H9 (cell line): ENCODE measurements at regions not wholly inside any gene's neighbourhood (a gene's known extent, or its start where the extent isn't known, plus 50 kb on each side); places are given as distances from the start of the nearest gene placed in this dataset.

ENCODE experiments used
- DNase-seq: peaks from one replicate; pipeline ENCODE4 v3.0.0-alpha.2; 2017
- H2AFZ ChIP-seq: one replicate; pipeline ENCODE4 v1.6.1; 2013; ENCODE audit warnings: mild to moderate bottlenecking, low read length, control low read depth, moderate library complexity
- H2AK5ac ChIP-seq: 2 replicates; pipeline ENCODE4 v1.6.1; 2013; ENCODE audit warnings: low read length, control low read depth, mixed read lengths; ENCODE audit not compliant: insufficient read length
- H2BK120ac ChIP-seq: one replicate; pipeline ENCODE4 v1.6.1; 2013; ENCODE audit warnings: low read depth, mild to moderate bottlenecking, low read length, control low read depth, inconsistent platforms; ENCODE audit not compliant: poor library complexity, severe bottlenecking
- H2BK12ac ChIP-seq: 2 replicates; pipeline ENCODE4 v1.6.1; 2013; ENCODE audit warnings: low read length, control low read depth, mixed read lengths, low read depth; ENCODE audit not compliant: insufficient read length
- H2BK15ac ChIP-seq: 2 replicates; pipeline ENCODE4 v1.6.1; 2013; ENCODE audit warnings: low read depth, low read length, control low read depth
- H2BK20ac ChIP-seq: one replicate; pipeline ENCODE4 v1.6.1; 2013; ENCODE audit warnings: low read depth, mild to moderate bottlenecking, low read length, control low read depth, inconsistent platforms; ENCODE audit not compliant: poor library complexity, severe bottlenecking
- H2BK5ac ChIP-seq: 2 replicates; pipeline ENCODE4 v1.6.1; 2013; ENCODE audit warnings: low read length, control low read depth, mixed read lengths; ENCODE audit not compliant: insufficient read length
- H3K14ac ChIP-seq: 2 replicates; pipeline ENCODE4 v1.6.1; 2013; ENCODE audit warnings: low read length, control low read depth; ENCODE audit not compliant: insufficient read depth
- H3K18ac ChIP-seq: 2 replicates; pipeline ENCODE4 v1.6.1; 2013; ENCODE audit warnings: low read depth, mild to moderate bottlenecking, mixed read lengths, low read length, control low read depth; ENCODE audit not compliant: insufficient read length
- H3K23ac ChIP-seq: 2 replicates; pipeline ENCODE4 v1.6.1; 2013; ENCODE audit warnings: low read length, control low read depth, mixed read lengths, low read depth; ENCODE audit not compliant: insufficient read length
- H3K23me2 ChIP-seq: 2 replicates; pipeline ENCODE4 v1.6.1; 2013; ENCODE audit warnings: low read depth, mild to moderate bottlenecking, mixed read lengths, low read length, control low read depth; ENCODE audit not compliant: insufficient read length, poor library complexity, severe bottlenecking
- H3K27ac ChIP-seq: 2 replicates; pipeline ENCODE4 v1.5.1; 2013; ENCODE audit warnings: low read length, control low read depth, mixed read lengths, low read depth; ENCODE audit not compliant: insufficient read length
- H3K27me3 ChIP-seq: 2 replicates; pipeline ENCODE4 v1.6.1; 2013; ENCODE audit warnings: low read length, control low read depth, inconsistent platforms; ENCODE audit not compliant: insufficient read depth
- H3K4ac ChIP-seq: 2 replicates; pipeline ENCODE4 v1.6.1; 2013; ENCODE audit warnings: low read depth, mild to moderate bottlenecking, control low read depth, inconsistent platforms, low read length, moderate library complexity
- H3K4me1 ChIP-seq: 2 replicates; pipeline ENCODE4 v1.6.1; 2013; ENCODE audit warnings: low read length, control low read depth, inconsistent platforms; ENCODE audit not compliant: insufficient read depth
- H3K4me2 ChIP-seq: 2 replicates; pipeline ENCODE4 v1.6.1; 2013; ENCODE audit warnings: low read length, control low read depth, mixed read lengths; ENCODE audit not compliant: insufficient read length, insufficient read depth
- H3K56ac ChIP-seq: 2 replicates; pipeline ENCODE4 v1.6.1; 2013; ENCODE audit warnings: low read depth, mild to moderate bottlenecking, mixed read lengths, low read length, control low read depth; ENCODE audit not compliant: insufficient read length
- H3K79me1 ChIP-seq: 2 replicates; pipeline ENCODE4 v1.6.1; 2013; ENCODE audit warnings: low read depth, mild to moderate bottlenecking, moderate library complexity, low read length, control low read depth, inconsistent platforms; ENCODE audit not compliant: insufficient read depth, poor library complexity, severe bottlenecking
- H3K79me2 ChIP-seq: 2 replicates; pipeline ENCODE4 v1.6.1; 2013; ENCODE audit warnings: low read length, control low read depth, inconsistent platforms; ENCODE audit not compliant: insufficient read depth
- H3K9ac ChIP-seq: 2 replicates; pipeline ENCODE4 v1.6.1; 2013; ENCODE audit warnings: low read length, control low read depth, mixed read lengths; ENCODE audit not compliant: insufficient read length; ENCODE audit errors: extremely low read depth
- H3K9me3 ChIP-seq: one replicate; pipeline ENCODE4 v1.6.1; 2013; ENCODE audit warnings: low read depth, low read length, inconsistent platforms; ENCODE audit not compliant: control insufficient read depth
- H3T11ph ChIP-seq: one replicate; pipeline ENCODE4 v1.6.1; 2013; ENCODE audit warnings: mild to moderate bottlenecking, low read length, control low read depth, inconsistent platforms
- H4K20me1 ChIP-seq: one replicate; pipeline ENCODE4 v1.6.1; 2013; ENCODE audit not compliant: control insufficient read depth, insufficient read length, insufficient read depth
- H4K5ac ChIP-seq: 2 replicates; pipeline ENCODE4 v1.6.1; 2013; ENCODE audit warnings: low read depth, mild to moderate bottlenecking, mixed read lengths, low read length, control low read depth; ENCODE audit not compliant: insufficient read length
- H4K8ac ChIP-seq: replicated peaks from 2 replicates; pipeline ENCODE4 v1.6.1; 2013; ENCODE audit warnings: low read length, control low read depth, mixed read lengths, low read depth; ENCODE audit not compliant: insufficient read length
- H4K91ac ChIP-seq: 2 replicates; pipeline ENCODE4 v1.6.1; 2013; ENCODE audit warnings: low read depth, mild to moderate bottlenecking, moderate library complexity, mixed read lengths, low read length, control low read depth; ENCODE audit not compliant: insufficient read length
- H3K27ac Mint-ChIP-seq, 3 experiments: 2 replicates in 2 of 3; 3 replicates in 1 of 3; pipeline ENCODE4 v1.8.0; 2020 to 2021; ENCODE audit warnings: mixed read lengths in 3 of 3, mild to moderate bottlenecking in 1 of 3, moderate library complexity in 1 of 3
- H3K27me3 Mint-ChIP-seq: 2 replicates; pipeline ENCODE4 v1.8.0; 2021; ENCODE audit warnings: low read depth, mild to moderate bottlenecking, moderate library complexity, mixed read lengths
- H3K36me3 Mint-ChIP-seq, 3 experiments: 2 replicates in 2 of 3; 3 replicates in 1 of 3; pipeline ENCODE4 v1.8.0; 2020 to 2021; ENCODE audit warnings: low read depth in 3 of 3, mixed read lengths in 3 of 3; ENCODE audit not compliant: insufficient read depth in 1 of 3
- H3K4me1 Mint-ChIP-seq, 2 experiments: 2 replicates each; pipeline ENCODE4 v1.8.0; 2020; ENCODE audit warnings: mixed read lengths in 2 of 2
- H3K4me3 Mint-ChIP-seq, 2 experiments: 2 replicates in 1 of 2; 3 replicates in 1 of 2; pipeline ENCODE4 v1.8.0; 2020 to 2021; ENCODE audit warnings: mild to moderate bottlenecking in 2 of 2, mixed read lengths in 2 of 2, moderate library complexity in 1 of 2
- H3K9me3 Mint-ChIP-seq, 2 experiments: 2 replicates in 1 of 2; 3 replicates in 1 of 2; pipeline ENCODE4 v1.8.0; 2020; ENCODE audit warnings: mild to moderate bottlenecking in 2 of 2, mixed read lengths in 2 of 2, moderate library complexity in 1 of 2
- TF ChIP-seq, protein P1 (sequence below): fragments of 200-600 bp; sonication (generic); conservative IDR thresholded peaks from 3 replicates; pipeline ENCODE4 v1.8.0; 2021; ENCODE audit warnings: antibody characterized with exemption, mild to moderate bottlenecking

DNA sequence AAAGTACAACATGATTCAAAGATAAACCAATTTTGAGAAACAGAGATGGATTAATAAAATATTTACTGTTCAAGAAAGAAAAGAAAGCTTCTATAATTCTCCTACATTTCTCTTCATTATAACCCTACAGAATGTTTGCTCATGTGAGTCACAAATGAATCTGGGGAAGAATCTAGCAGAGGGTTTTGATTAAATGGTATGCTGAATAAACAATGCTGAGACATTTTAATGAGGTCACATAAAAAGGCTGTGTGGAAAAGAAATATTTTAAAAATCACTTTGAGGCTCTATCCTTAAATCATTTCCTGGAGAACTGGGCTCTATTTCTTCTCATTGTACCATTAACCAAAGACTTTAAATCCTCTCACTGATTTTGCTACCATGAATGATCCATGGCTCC lies 727.7 kb downstream of the NTRK3 start:
- Histone ChIP-seq H3K79me1 (no peaks in the 10 kb centered on the region), H2BK5ac (no peak overlapping the region), H3K4me2 (no peak overlapping the region), H3K9ac (no peak overlapping the region), H2BK20ac (no peak overlapping the region), H4K8ac (no peak overlapping the region), H3K79me2 (no peaks in the 10 kb centered on the region), H2BK15ac (no peak overlapping the region), H3K23ac (no peak overlapping the region), H3K4ac (no peak overlapping the region), H3K23me2 (no peaks in the 10 kb centered on the region), H3T11ph (no peak overlapping the region), H2AFZ (no peak overlapping the region), H3K4me1 (no peaks in the 10 kb centered on the region), H2BK120ac (no peak overlapping the region), H3K27ac (no peak overlapping the region), H3K9me3 (no peaks in the 10 kb centered on the region), H4K20me1 (no peaks in the 10 kb centered on the region), H3K27me3 (no peaks in the 10 kb centered on the region), H2AK5ac (no peak overlapping the region), H3K14ac (no peak overlapping the region), H2BK12ac (no peak overlapping the region), H4K5ac (no peak overlapping the region), H4K91ac (no peak overlapping the region), H3K56ac (no peak overlapping the region), H3K18ac (no peak overlapping the region)
- no peak overlapping the region for H3K4me3 Mint-ChIP-seq
- peaks cover 0 to 8% of the 10 kb centered on the region in 2 experiments; a peak in 1 of 4 replicates for H3K4me1 Mint-ChIP-seq
- H3K36me3 Mint-ChIP-seq, result peaks cover 0 to 6% (median 5%) of the 10 kb centered on the region in 3 experiments; a peak in 4 of 7 replicates
- no peak for DNase-seq
- peaks cover 2% of the 10 kb centered on the region; the same call in 1 of the 2 replicates for H3K27me3 Mint-ChIP-seq
- TF ChIP-seq, protein P1, sequence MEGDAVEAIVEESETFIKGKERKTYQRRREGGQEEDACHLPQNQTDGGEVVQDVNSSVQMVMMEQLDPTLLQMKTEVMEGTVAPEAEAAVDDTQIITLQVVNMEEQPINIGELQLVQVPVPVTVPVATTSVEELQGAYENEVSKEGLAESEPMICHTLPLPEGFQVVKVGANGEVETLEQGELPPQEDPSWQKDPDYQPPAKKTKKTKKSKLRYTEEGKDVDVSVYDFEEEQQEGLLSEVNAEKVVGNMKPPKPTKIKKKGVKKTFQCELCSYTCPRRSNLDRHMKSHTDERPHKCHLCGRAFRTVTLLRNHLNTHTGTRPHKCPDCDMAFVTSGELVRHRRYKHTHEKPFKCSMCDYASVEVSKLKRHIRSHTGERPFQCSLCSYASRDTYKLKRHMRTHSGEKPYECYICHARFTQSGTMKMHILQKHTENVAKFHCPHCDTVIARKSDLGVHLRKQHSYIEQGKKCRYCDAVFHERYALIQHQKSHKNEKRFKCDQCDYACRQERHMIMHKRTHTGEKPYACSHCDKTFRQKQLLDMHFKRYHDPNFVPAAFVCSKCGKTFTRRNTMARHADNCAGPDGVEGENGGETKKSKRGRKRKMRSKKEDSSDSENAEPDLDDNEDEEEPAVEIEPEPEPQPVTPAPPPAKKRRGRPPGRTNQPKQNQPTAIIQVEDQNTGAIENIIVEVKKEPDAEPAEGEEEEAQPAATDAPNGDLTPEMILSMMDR, result no peak
- no peak overlapping the region for H3K27ac Mint-ChIP-seq
- peaks cover 8 to 10% of the 10 kb centered on the region in 2 experiments; a peak in 4 of 5 replicates for H3K9me3 Mint-ChIP-seq
